SH-SY5Y (cell line): ENCODE measurements at regions not wholly inside any gene's neighbourhood (a gene's known extent, or its start where the extent isn't known, plus 50 kb on each side); places are given as distances from the start of the nearest gene placed in this dataset.

Experiments used
- GATA2 ChIP-seq: IDR thresholded peaks from 2 replicates; pipeline ENCODE4 v1.6.1; 2011; ENCODE audit warnings: mild to moderate bottlenecking, low read depth, low read length
- GATA3 ChIP-seq: IDR thresholded peaks from 2 replicates; pipeline ENCODE4 v1.6.1; 2011; ENCODE audit warnings: low read depth, mild to moderate bottlenecking, low read length, moderate library complexity

GRCh38 chr17:45640141-45640850 lies 143.8 kb upstream of the CRHR1 start:
- TF ChIP-seq GATA2 (no peak), GATA3 (no peak)

- TF ChIP-seq GATA3 = no peak
- TF ChIP-seq GATA2 = no peak
Observed at GRCh38 chr17:45641541-45641940, 142.6 kb upstream of the CRHR1 start.

DNA sequence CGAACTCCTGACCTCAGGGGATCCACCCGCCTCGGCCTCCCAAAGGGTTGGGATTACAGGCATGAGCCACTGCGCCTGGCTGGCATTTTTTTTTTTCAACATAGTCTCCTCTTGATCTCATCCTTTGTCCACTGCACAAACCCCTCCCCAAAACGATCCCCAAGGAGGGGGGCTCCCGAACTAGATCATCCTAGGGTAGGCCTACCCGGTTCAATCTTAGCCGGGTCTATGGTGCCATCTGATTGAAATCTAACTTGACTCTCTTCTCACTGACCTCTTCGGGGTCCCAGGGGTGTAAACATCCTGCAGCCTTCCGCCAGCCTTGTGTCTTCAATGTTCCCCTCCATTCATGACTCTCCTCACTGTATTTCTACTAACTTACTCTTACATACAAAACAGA lies 140.5 kb upstream of the CRHR1 start:
- TF ChIP-seq GATA3 = no peak
- TF ChIP-seq GATA2 = no peak

DNA sequence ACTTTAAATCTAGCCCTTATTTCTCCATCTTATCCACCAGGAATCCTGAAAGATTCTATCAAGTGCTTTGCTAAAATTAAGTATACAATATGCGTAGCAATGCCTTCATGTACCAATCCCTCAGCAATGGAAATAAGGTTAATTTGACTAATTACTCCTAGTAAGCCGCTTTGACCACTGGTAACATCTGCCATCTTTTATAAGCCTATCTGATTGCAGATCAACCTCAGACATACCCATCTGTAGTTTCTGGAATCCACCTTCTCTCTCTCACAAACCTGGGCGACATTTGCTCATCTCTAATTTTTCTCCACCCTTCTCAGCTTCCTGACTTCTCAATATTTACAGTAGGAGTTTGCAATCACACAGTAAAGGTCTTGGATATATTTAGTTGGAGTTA lies 138.8 kb upstream of the CRHR1 start:
- no peak for TF ChIP-seq GATA2
- no peak for TF ChIP-seq GATA3

DNA sequence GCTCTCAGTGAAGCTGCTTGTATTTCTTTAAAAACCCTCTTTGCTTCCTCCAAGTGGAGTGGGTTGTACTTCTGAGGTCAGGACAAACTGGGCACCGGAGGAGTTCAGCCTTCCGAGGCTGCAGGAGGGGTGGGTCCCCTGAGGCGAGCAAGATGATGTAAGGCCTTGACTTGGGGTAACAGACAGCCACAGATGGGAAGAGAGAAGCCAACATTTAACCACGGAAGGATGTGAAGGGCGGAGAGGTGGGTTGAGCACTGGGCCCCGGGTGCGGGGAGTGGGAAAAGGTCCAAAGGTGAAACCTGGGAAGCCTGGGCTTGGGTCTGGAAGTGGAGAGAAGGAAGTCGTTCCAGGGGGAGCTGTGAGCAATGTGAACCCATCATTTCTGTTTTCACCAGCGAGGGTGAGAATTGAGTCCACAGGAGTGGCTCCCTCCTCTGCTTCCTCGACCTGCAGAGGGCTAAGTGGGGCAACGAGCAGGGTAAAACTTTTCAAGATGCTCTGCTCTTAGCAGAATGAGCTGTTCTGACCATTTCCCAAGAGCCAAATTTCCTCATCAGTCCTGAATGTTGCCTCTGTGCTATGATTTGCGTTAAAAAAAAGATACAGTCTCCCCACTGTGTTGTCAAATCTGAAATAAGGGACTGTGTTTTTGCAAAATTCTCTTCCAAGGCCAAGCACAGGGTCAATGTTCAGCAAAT lies 137.7 kb upstream of the CRHR1 start:
- TF ChIP-seq GATA2 (no peak), GATA3 (no peak)

DNA sequence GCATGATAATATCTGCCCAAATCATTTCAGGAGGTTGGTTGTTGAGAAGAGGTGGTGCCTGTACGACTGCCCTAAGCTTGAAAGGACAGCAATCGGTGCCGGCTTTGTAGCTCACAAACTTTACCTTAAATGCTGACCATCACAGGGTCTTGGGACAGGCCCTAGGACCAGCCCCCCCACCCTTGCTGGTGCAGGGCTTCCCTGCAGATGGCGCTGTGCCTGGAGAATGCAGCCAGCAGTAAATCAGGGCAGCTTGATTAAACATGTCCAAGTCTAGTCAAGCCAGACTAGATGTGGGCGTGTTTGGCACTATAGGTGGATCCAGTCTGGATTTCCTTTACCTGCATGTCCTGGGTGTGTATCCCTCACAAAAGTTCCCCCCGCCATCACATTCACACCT lies 135.5 kb upstream of the CRHR1 start:
- TF ChIP-seq GATA2 = no peak
- no peak for TF ChIP-seq GATA3

GRCh38 chr17:45649796-45650195 lies 134.3 kb upstream of the CRHR1 start:
- TF ChIP-seq GATA3 (no peak), GATA2 (no peak)

GRCh38 chr17:45650561-45650960 lies 133.6 kb upstream of the CRHR1 start:
- TF ChIP-seq GATA3 (no peak), GATA2 (no peak)

- no peak for TF ChIP-seq GATA3
- TF ChIP-seq GATA2 = no peak
Observed at GRCh38 chr17:45651145-45651709, 132.9 kb upstream of the CRHR1 start.

DNA sequence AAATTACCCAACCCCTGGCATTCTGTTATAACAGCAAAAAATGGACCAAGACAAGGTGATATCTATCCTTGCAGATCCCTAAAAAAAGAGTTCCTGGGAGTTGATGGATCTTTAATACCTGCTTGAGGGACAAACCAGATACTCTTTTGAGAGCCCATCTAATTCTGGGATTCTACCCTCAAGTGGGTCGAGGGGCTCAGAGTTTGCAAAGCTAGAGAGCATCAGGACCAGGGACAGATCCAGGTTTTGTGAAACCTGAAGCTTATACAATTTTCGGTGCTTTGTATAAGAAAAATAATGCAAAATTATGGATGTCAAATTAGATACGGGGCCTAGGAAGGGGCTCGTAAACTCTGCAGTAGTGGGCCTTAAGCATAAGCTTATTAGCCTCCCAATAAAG lies 130.5 kb upstream of the CRHR1 start:
- no peak for TF ChIP-seq GATA3
- TF ChIP-seq GATA2 = no peak

DNA sequence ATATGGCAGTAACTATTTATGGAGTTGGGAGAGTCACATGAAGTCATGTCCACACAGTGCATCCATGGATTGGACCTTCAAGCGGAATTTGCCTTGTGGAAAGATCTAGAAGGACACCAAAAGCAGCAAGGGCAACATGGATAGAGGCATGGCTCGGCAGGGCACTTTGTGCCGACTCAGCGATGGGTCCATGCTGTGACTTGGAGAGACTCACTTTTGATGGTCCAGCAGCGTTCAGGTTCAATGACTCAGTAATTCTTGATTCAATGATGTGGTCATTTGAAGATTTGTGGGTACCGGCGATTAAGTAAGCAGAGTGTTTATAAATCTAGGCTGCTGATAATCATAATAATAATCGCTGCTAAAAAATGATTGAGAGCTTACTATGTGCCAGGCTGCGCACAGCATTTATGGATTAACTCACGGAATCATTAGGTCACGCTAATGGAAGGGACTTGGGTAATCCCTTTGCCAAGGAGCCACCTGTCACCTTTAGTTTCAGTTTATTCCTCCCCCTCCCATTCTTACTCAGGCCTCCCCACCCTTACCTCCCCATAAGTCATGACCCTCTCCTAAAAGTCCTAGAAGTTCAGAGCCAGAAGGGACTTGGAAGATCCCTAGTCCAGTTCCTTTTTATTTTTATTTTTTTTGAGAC lies 127.5 kb upstream of the CRHR1 start:
- TF ChIP-seq GATA3 = no peak
- TF ChIP-seq GATA2 = no peak

DNA sequence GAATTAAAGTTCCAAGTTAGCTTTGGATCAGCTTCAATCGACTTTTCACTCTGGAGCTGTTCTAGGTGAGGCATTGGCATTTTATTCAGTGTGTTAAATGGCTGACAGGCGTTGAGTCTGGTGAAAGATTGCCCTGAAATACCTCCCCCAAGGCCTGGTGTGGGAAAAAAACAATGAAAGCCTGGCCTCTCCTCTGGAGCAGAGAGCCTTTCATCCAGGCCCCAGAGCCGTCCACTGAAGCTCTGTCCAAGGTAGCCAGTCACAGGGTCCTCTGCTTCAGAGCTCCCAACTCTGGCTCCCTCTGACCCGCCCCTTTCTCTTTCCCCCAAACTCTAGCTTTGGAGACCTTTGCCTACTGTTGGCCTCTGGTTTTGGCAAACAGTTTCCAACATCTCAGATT lies 123.6 kb upstream of the CRHR1 start:
- TF ChIP-seq GATA3 (no peak), GATA2 (no peak)

DNA sequence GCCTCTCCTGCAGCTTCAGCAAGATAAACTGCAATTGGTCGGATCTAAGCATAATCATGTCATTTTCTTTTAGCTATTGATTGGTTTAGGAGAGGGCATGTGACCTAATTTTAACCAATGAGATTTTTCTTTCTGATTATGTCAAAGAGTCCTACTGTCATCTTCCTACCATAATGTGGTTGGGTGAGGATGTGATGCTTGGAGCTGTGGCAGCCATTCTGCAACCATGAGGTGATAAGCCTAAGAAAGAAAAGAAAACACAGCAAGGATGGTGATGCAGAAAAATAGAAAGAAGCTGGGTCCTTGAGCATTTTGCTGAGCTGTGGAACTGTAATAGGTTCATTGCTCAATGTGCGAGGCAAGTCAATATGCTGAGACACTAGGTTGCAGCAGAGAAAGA lies 121.7 kb upstream of the CRHR1 start:
- TF ChIP-seq GATA2 (no peak), GATA3 (no peak)

DNA sequence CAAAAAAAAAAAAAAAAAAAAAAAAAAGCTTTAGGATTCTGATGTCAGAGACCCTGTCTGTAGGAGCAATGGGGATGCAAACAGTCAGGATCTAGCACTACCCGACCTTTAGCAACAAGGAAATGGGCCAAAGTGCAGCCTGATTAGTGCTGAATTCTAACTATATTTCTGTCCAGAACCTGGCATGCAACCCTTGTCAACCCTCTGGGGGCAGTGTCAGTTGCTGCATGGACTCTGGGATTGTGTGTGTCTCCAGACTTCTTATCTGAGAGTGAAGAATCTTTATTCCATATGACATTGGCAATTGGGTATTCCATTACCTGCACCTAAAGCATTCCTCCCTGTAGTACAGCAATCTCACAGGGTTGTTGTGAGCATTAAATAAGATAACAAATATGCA lies 120.3 kb upstream of the CRHR1 start:
- TF ChIP-seq GATA3 (no peak), GATA2 (no peak)
